Activated CD8-positive, alpha-beta memory T cell treated with anti-CD3 and anti-CD28 coated beads, Interleukin-2, amount 10 ng/mL, durations not matched to agents 7 days and 5 days (primary cell): ENCODE measurements at regions not wholly inside any gene's neighbourhood (a gene's known extent, or its start where the extent isn't known, plus 50 kb on each side); places are given as distances from the start of the nearest gene placed in this dataset.

ENCODE experiments used
- ATAC-seq: fragments of 150-1000 bp; cut with Tn5 transposase; one replicate; pipeline ENCODE4 v1.10.0; 2021; ENCODE audit warnings: moderate library complexity
- CTCF ChIA-PET: fragments of 350-600 bp; sonication (Branson Sonifier 250); formaldehyde crosslinking; loops from one replicate; lab custom pipeline; 2021; ENCODE audit warnings: antibody characterized with exemption; lab: Charles Lee
- DNase-seq: peaks from one replicate; pipeline ENCODE4 v3.0.0-alpha.2; 2020
- H3K27ac Mint-ChIP-seq: one replicate; pipeline ENCODE4 v1.8.0; 2021; ENCODE audit warnings: mild to moderate bottlenecking, mixed read lengths
- H3K27me3 Mint-ChIP-seq: one replicate; pipeline ENCODE4 v1.8.0; 2021; ENCODE audit warnings: mixed read lengths
- H3K36me3 Mint-ChIP-seq: one replicate; pipeline ENCODE4 v1.8.0; 2021; ENCODE audit warnings: mild to moderate bottlenecking, mixed read lengths
- H3K4me1 Mint-ChIP-seq: one replicate; pipeline ENCODE4 v1.8.0; 2021; ENCODE audit warnings: mixed read lengths
- H3K4me3 Mint-ChIP-seq: one replicate; pipeline ENCODE4 v1.8.0; 2021; ENCODE audit warnings: mild to moderate bottlenecking, moderate library complexity, mixed read lengths
- H3K9me3 Mint-ChIP-seq: one replicate; pipeline ENCODE4 v1.8.0; 2022; ENCODE audit warnings: low read depth, mixed read lengths

DNA sequence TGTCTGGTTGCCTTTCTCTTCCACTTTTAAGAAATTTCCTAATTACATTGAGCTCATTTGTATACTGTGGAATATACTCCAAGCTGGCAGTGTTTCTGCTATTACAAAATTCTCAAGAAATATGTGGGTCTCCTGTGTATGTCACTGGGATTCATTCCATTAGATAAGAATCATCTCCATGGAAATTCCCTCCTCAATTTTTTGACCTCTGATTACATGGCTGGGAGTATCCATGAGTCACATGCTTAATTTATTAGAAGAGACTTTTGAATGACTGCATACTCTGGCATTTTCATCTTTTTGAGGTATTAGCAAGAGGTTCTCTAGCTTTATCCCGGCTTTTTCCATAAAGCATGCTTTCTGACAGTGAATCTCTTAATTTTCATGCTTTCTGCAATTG lies 665.5 kb upstream of the CNTNAP5 start:
- ATAC-seq (no peak), DNase-seq (no peak)
- H3K9me3 Mint-ChIP-seq, result no peaks in the 10 kb centered on the region
- H3K4me1 Mint-ChIP-seq, result no peaks in the 10 kb centered on the region
- no peak overlapping the region for H3K4me3 Mint-ChIP-seq
- no peaks in the 10 kb centered on the region for H3K27me3 Mint-ChIP-seq
- H3K27ac Mint-ChIP-seq, result no peak overlapping the region
- no peaks in the 10 kb centered on the region for H3K36me3 Mint-ChIP-seq
- CTCF ChIA-PET, result no interaction called here

DNA sequence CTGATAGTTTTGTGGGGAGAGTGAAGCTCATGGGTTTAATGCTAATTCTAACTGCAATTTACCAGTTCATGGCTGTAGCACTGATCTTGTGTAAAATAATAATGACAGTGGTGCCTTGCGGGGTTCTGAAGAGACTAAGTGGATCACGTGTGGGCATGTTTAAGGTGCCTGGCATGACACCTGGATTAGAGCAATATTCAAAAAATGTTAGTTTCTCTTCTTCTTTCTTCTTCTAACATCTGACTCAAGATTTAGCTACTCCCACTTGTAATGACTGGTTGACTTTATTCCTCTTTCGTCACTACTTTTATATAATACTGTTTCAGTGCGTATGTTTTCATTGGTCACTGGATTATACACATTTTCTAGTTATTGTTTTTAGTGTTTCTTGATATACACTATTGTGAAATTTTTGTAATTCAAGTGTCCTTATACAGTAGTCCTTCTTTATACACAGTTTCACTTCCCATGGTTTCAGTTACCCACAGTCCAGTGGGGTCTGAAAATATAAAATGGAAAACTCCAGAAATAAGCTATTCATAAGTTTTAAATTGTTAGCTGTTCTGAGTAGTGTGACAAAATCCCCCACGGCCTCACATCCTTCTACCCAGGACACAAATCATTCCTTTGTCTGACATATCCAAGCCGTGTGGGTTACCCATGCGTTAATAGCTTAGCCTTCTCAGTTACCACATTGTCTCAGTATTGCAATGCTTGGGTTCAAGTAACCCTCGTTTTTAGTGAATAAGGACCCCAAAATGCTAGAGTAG lies 662.2 kb upstream of the CNTNAP5 start:
- no peaks in the 10 kb centered on the region for H3K4me1 Mint-ChIP-seq
- CTCF ChIA-PET, result no interaction called here
- H3K27me3 Mint-ChIP-seq, result no peaks in the 10 kb centered on the region
- H3K27ac Mint-ChIP-seq, result no peak overlapping the region
- H3K36me3 Mint-ChIP-seq, result no peaks in the 10 kb centered on the region
- DNase-seq, result no peak
- H3K9me3 Mint-ChIP-seq, result peaks cover 6% of the 10 kb centered on the region
- H3K4me3 Mint-ChIP-seq, result no peak overlapping the region
- ATAC-seq, result no peak

DNA sequence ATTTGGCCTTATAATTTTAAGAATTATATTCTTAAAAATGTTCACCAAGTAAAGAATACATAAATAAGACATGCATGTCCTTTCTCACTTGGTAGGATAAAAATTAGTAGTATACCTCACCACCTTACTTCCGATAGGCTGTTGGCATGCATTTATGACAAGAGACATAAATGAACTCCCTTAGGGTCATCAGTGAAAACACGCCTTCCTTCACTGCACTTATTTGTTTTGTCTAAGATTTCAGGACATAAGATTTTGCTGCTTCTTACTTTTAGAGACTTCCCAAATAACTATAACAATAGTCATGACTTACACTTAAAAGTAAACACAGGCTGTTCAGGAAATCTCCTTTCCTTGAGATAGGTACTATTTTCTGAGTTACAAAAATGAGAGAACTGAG lies 661.3 kb upstream of the CNTNAP5 start:
- Mint-ChIP-seq H3K9me3 (peaks cover 6% of the 10 kb centered on the region), H3K27ac (no peak overlapping the region), H3K4me3 (no peak overlapping the region), H3K36me3 (no peaks in the 10 kb centered on the region), H3K27me3 (no peaks in the 10 kb centered on the region), H3K4me1 (no peaks in the 10 kb centered on the region)
- DNase-seq, result no peak
- ATAC-seq, result no peak
- CTCF ChIA-PET, result no interaction called here

DNA sequence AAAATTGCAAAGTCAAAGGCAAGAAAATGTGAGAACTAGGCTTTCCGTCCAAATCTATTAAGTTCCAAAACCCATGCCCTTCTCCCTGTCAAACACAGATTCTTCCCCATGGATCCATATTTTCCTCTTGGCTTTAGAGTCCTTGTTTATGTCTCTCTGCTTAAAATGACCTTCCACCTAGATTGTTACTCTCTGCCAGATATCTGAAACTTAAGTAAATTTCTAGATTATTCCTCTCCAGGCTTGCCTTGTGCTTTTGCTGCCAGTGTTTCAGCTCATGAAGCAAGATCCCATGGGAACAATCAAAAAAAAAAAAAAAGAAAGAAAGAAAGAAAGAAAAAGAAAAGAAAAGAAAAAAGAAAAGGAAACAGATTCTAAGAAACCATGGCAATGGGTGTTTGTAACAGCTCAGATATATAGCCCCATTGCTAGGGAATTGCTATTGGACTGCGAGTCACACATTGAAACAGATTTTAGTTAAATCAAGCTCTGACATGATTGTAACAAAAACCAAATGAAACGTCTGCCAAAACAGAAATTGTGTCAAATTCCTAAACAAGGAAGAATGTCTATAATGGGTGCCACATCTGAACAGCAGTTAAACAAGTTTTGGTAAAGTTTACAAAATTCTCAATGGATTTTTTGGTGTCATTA lies 660.7 kb upstream of the CNTNAP5 start:
- Mint-ChIP-seq H3K36me3 (no peaks in the 10 kb centered on the region), H3K4me3 (no peak overlapping the region), H3K4me1 (no peaks in the 10 kb centered on the region), H3K9me3 (peaks cover 6% of the 10 kb centered on the region), H3K27ac (no peak overlapping the region), H3K27me3 (no peaks in the 10 kb centered on the region)
- CTCF ChIA-PET, result no interaction called here
- DNase-seq (no peak), ATAC-seq (no peak)

DNA sequence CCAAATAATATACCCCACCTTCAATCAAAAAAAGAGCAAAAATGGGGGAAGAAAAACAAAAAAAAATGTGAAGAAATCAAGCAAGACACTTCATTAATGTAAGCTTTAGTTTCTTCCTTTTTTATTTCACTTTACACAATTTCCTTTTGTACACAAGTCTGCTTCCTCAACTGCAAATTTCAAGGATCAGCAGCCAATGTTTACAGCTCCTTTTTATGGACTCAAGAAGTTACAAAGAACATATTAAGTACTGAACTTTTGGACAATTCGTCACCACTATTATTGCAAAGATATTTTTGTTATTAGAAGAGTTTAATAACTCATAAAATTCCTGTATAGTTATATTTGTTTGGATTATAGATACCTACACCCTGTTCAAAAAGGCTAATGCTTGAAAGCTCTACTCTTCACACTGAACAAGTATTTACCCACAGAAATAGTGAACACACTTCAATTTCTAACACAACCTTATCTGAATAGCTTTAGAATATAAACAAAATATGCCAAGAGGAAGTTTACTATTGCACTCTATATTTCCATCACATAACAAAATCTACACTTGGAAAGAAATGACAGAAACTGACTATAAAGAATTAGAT lies 658.7 kb upstream of the CNTNAP5 start:
- Mint-ChIP-seq H3K27ac (no peak overlapping the region), H3K36me3 (no peaks in the 10 kb centered on the region), H3K4me3 (no peak overlapping the region), H3K9me3 (peaks cover 8% of the 10 kb centered on the region), H3K27me3 (no peaks in the 10 kb centered on the region), H3K4me1 (no peaks in the 10 kb centered on the region)
- CTCF ChIA-PET, result no interaction called here
- no peak for ATAC-seq
- no peak for DNase-seq

DNA sequence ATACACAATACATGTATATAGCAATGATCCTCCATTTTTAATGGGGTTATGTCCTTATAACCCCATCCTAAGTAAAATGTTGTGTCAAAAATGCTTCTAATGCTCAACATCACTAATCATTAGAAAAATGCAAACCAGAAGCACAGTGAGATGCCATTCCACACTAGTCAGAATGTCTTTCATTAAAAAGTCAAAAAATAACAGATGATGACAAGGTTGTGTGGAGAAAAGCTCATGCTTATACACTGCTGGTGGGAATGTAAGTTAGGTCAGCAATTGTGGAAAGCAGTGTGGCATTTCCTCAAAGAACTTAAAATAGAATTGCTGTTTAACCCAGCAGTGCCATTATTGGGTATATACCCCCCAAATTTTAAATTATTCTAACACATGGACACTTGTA lies 654.9 kb upstream of the CNTNAP5 start:
- H3K36me3 Mint-ChIP-seq, result no peaks in the 10 kb centered on the region
- H3K9me3 Mint-ChIP-seq, result peaks cover 13% of the 10 kb centered on the region
- ATAC-seq (no peak), DNase-seq (no peak)
- no peaks in the 10 kb centered on the region for H3K27me3 Mint-ChIP-seq
- no peak overlapping the region for H3K27ac Mint-ChIP-seq
- no peaks in the 10 kb centered on the region for H3K4me1 Mint-ChIP-seq
- CTCF ChIA-PET, result no interaction called here
- no peak overlapping the region for H3K4me3 Mint-ChIP-seq

DNA sequence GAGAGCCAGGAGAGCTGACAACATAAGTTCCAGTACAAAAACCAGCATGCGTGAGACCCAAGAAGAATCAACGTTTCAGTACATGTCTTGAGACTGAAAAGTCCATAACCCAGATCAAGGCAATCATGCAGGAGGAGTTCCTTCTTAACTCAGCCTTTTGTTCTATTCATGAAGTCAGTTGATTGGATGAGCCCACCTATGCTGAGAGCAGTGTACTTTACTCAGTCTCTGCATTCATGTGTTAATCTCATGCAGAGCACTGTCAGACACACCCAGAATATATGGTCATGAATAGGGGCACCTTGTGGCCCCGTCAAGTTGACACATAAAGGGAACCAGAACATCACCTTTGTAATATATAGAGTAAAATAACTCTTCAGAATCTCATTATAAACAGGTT lies 653.6 kb upstream of the CNTNAP5 start:
- CTCF ChIA-PET, result no interaction called here
- H3K27me3 Mint-ChIP-seq, result no peaks in the 10 kb centered on the region
- H3K4me3 Mint-ChIP-seq, result no peak overlapping the region
- peaks cover 13% of the 10 kb centered on the region for H3K9me3 Mint-ChIP-seq
- DNase-seq (no peak), ATAC-seq (no peak)
- no peaks in the 10 kb centered on the region for H3K36me3 Mint-ChIP-seq
- no peak overlapping the region for H3K27ac Mint-ChIP-seq
- H3K4me1 Mint-ChIP-seq, result no peaks in the 10 kb centered on the region

DNA sequence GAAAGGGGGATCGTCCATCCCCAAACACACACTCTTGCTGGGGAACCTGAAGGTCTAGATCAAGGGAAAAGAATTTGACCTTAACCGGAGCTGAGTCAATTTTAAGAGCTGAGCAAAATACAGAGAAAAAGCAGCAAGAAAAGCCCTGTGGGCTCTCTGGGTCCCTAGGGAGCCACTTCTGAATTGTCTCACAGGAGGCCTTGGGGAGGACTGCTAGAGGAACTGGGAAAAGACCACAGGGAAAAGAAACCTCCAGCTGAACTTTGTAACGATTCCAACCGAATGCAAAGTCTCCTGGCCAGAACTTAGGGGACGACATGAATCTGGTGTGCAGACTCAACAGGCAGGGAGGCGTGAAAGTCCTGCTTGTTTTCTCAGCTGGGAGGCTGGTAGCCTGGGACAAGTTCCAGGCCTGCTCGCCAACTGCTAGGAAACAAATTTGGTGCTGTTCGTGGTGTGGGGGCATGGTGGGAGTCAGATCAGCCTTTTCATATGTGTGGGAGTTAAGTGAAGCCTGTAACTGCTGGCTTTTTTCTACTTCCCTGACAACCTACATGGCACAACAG lies 644.6 kb upstream of the CNTNAP5 start:
- H3K4me1 Mint-ChIP-seq, result no peaks in the 10 kb centered on the region

DNA sequence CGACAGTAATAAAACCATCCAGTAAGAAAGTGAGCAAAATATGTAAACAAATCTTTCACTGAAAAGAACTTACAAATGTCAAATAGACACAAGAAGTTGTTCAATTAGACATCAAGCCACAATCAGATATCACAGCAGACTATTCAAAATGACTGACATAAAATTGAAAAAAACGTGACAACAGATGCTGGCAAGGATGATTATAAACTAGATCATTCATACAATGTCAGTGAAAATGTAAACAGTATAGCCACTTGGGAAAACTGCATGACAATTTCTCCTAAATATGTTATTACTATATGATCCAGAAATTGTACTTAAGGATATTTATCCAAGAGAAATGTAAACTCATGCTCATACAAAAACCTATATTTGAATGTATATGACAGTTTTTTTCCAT lies 609.4 kb upstream of the CNTNAP5 start:
- Mint-ChIP-seq H3K36me3 (no peaks in the 10 kb centered on the region), H3K27me3 (no peaks in the 10 kb centered on the region), H3K27ac (no peak overlapping the region), H3K4me3 (no peak overlapping the region), H3K9me3 (peaks cover 9% of the 10 kb centered on the region), H3K4me1 (no peaks in the 10 kb centered on the region)
- CTCF ChIA-PET, result no interaction called here
- DNase-seq (no peak), ATAC-seq (no peak)

More for the DNA sequence above, 644.6 kb upstream of the CNTNAP5 start:
- no peaks in the 10 kb centered on the region for H3K36me3 Mint-ChIP-seq
- no peak overlapping the region for H3K4me3 Mint-ChIP-seq
- no peak overlapping the region for H3K27ac Mint-ChIP-seq
- CTCF ChIA-PET, result no interaction called here
- DNase-seq (no peak), ATAC-seq (no peak)
- no peaks in the 10 kb centered on the region for H3K27me3 Mint-ChIP-seq
- H3K9me3 Mint-ChIP-seq, result peaks cover 11% of the 10 kb centered on the region

DNA sequence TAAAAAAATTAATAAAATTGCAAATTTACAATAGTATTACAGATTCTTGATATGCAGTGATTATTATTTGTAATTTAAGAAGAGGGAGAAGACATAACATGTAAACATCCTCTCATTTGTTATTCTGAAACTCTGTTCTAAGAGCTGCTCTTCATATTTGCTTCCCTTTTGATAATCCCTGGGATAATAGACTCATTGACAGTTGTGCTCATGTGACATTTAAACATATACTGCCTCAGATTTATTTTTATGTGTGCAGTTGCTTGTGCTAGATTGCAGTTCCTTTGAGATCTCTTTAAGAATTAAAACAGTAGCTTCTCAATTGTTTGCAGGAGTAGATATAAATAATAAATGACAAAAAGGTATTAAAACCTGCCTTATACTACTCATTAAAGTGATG lies 605.1 kb upstream of the CNTNAP5 start:
- ATAC-seq, result no peak
- CTCF ChIA-PET, result no interaction called here
- H3K27ac Mint-ChIP-seq, result no peak overlapping the region
- H3K36me3 Mint-ChIP-seq, result no peaks in the 10 kb centered on the region
- no peaks in the 10 kb centered on the region for H3K27me3 Mint-ChIP-seq
- H3K9me3 Mint-ChIP-seq, result peaks cover 9% of the 10 kb centered on the region
- no peak for DNase-seq
- no peak overlapping the region for H3K4me3 Mint-ChIP-seq
- H3K4me1 Mint-ChIP-seq, result no peaks in the 10 kb centered on the region

DNA sequence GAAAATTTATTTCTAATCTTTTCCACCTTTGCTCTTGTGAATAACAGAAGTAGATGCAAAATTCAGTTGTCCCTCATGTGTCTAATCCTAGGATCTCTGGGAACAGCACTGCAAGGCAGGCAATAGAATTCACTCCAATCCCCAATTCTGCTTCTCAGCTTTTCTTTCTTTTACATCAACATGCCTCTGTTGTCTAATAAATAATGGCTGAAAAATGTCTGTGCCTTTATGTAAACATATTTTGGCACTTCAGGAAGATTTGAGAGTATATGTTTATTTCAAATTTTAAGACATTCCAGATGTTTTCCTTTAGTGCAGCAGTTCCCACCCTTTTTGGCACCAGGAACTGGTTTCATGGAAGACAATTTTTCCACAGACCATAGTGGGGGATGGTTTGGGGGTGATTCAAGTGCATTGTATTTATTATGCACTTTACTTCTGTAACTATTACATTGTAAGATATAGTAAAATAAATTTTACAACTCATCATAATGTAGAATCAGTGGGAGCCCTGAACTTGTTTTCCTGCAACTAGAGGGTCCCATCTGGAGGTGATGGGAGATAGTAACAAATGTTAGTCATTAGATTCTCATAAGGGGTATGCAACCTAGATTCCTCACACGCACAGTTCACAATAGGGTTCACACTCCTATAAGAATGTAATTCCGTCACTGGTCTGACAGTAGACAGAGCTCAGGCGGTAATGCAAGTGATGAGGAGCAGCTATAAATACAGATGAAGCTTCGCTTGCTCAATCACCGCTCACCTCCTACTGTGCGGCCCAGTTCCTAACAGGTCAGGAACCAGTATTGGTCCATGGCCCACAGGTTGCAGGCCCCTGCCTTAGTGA lies 590.3 kb upstream of the CNTNAP5 start:
- CTCF ChIA-PET, result no interaction called here
- Mint-ChIP-seq H3K27ac (no peak overlapping the region), H3K36me3 (no peaks in the 10 kb centered on the region), H3K4me1 (no peaks in the 10 kb centered on the region), H3K9me3 (peaks cover 16% of the 10 kb centered on the region), H3K4me3 (no peak overlapping the region), H3K27me3 (no peaks in the 10 kb centered on the region)
- DNase-seq (no peak), ATAC-seq (no peak)

DNA sequence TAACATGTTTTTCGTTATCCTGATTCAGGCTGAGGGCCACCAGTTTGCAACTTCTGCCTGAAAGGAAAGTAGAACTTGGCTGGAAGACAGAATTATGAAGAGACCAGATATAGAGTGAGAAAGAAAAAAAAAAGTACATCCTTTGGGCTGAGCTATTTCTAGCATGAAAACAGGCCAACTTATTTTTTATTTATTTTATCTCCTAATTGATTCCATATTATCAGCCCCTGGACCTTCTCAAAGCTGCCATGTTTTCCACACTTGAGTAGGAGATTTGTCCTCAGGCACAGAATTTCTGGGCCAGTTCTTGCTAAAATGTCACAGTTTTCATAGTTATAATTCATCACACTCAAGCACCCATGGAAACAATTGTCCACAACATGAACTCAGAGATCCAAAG lies 586.8 kb upstream of the CNTNAP5 start:
- Mint-ChIP-seq H3K36me3 (no peaks in the 10 kb centered on the region), H3K9me3 (peaks cover 17% of the 10 kb centered on the region), H3K27ac (no peak overlapping the region), H3K4me3 (no peak overlapping the region), H3K4me1 (no peaks in the 10 kb centered on the region), H3K27me3 (no peaks in the 10 kb centered on the region)
- DNase-seq (no peak), ATAC-seq (no peak)
- CTCF ChIA-PET, result no interaction called here

DNA sequence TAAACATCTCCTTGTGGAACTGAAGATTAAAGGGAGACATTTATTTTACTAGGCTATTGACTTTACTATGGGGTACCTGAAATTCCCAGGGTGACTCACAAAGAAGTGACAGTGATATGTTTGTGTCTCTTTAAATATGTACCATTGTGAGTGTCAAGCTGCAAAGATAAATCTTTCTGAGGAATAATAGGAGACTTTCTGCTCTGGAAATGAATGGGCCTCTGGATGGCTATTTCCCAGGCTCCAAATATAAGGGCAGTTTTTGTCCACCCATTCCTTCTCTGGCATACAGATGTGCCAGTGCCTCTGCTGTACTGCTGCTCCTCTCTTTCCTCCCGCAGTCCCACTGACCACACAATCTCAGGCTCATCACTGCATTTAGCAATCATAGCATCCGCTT lies 586.4 kb upstream of the CNTNAP5 start:
- Mint-ChIP-seq H3K27ac (no peak overlapping the region), H3K27me3 (no peaks in the 10 kb centered on the region), H3K4me3 (no peak overlapping the region), H3K9me3 (peaks cover 13% of the 10 kb centered on the region), H3K36me3 (no peaks in the 10 kb centered on the region), H3K4me1 (no peaks in the 10 kb centered on the region)
- no peak for DNase-seq
- CTCF ChIA-PET, result no interaction called here
- no peak for ATAC-seq
